Stimulated activated effector memory CD8-positive, alpha-beta T cell treated with anti-CD3 and anti-CD28 coated beads, Interleukin-12 subunit alpha, Interleukin-12 subunit beta, amount 100 ng/mL, for 72 hours (primary cell): ENCODE measurements at regions not wholly inside any gene's neighbourhood (a gene's known extent, or its start where the extent isn't known, plus 50 kb on each side); places are given as distances from the start of the nearest gene placed in this dataset.

Experiments used
- ATAC-seq: fragments of 150-1000 bp; cut with Tn5 transposase; 2 replicates; pipeline ENCODE4 v1.10.0; 2021
- DNase-seq, 2 donors: peaks; one replicate each; pipeline ENCODE4 v3.0.0; 2021 to 2022; ENCODE audit warnings: low spot score in 2 of 2
- H3K27ac Mint-ChIP-seq: one replicate; pipeline ENCODE4 v1.8.0; 2022; ENCODE audit warnings: mild to moderate bottlenecking, mixed read lengths
- H3K36me3 Mint-ChIP-seq: one replicate; pipeline ENCODE4 v1.8.0; 2022; ENCODE audit warnings: mild to moderate bottlenecking, mixed read lengths
- H3K4me1 Mint-ChIP-seq: one replicate; pipeline ENCODE4 v1.8.0; 2022; ENCODE audit warnings: mixed read lengths
- H3K4me3 Mint-ChIP-seq: one replicate; pipeline ENCODE4 v1.8.0; 2022; ENCODE audit warnings: mild to moderate bottlenecking, mixed read lengths
- H3K9me3 Mint-ChIP-seq: one replicate; pipeline ENCODE4 v1.8.0; 2022; ENCODE audit warnings: mixed read lengths

GRCh38 chr10:4103603-4104002, 318.6 kb upstream of the KLF6 start:
- peaks cover 22% of the 10 kb centered on the region for H3K4me1 Mint-ChIP-seq
- DNase-seq: no peak
- ATAC-seq: no peak
- no peak overlapping the region for H3K27ac Mint-ChIP-seq
- H3K9me3 Mint-ChIP-seq: no peaks in the 10 kb centered on the region
- H3K4me3 Mint-ChIP-seq: no peak overlapping the region
- H3K36me3 Mint-ChIP-seq: no peaks in the 10 kb centered on the region

DNA sequence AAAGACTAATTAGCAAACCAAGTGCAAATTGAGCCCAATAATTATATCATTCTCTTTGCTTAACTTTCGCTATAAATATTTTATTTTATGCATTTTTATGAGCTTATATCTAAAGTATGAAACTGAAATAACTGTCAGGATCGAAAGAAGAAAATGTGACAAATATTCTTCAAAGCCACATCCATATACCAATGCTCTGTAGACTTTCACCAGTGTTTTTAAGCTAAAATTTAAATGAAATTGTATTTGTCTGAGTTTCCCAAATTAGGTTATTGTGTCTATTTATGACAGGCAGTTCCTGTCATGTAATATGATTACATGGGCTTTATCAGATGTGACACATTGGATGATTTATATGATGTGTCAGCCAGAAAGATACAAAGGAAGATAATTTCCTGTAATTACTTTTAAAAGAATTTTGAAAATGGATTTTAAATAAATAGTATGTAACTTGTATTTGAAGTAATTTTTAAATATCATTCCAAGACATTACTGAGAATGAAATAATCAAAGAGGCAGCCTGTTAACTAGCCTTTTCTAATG, 317.9 kb upstream of the KLF6 start:
- DNase-seq (no peak), ATAC-seq (no peak)
- no peak overlapping the region for H3K4me3 Mint-ChIP-seq

GRCh38 chr10:4101918-4102654, 317.1 kb upstream of the KLF6 start:
- H3K36me3 Mint-ChIP-seq: no peaks in the 10 kb centered on the region
- H3K9me3 Mint-ChIP-seq: no peaks in the 10 kb centered on the region
- H3K27ac Mint-ChIP-seq: no peak overlapping the region
- no peak for ATAC-seq
- DNase-seq: no peak
- H3K4me1 Mint-ChIP-seq: peaks cover 22% of the 10 kb centered on the region
- no peak overlapping the region for H3K4me3 Mint-ChIP-seq

More for the DNA sequence above, 317.9 kb upstream of the KLF6 start:
- Mint-ChIP-seq H3K4me1 (peaks cover 22% of the 10 kb centered on the region), H3K36me3 (no peaks in the 10 kb centered on the region), H3K27ac (no peak overlapping the region), H3K9me3 (no peaks in the 10 kb centered on the region)

- Mint-ChIP-seq H3K9me3 (no peaks in the 10 kb centered on the region), H3K4me1 (peaks cover 22% of the 10 kb centered on the region)
Measured at GRCh38 chr10:4100380-4100779, 315.4 kb upstream of the KLF6 start.

GRCh38 chr10:4099202-4099601, 314.2 kb upstream of the KLF6 start:
- H3K27ac Mint-ChIP-seq: no peak overlapping the region
- ATAC-seq (no peak), DNase-seq (no peak)
- peaks cover 22% of the 10 kb centered on the region for H3K4me1 Mint-ChIP-seq
- no peak overlapping the region for H3K4me3 Mint-ChIP-seq
- H3K36me3 Mint-ChIP-seq: no peaks in the 10 kb centered on the region
- no peaks in the 10 kb centered on the region for H3K9me3 Mint-ChIP-seq

More at GRCh38 chr10:4100380-4100779, 315.4 kb upstream of the KLF6 start:
- Mint-ChIP-seq H3K36me3 (no peaks in the 10 kb centered on the region), H3K4me3 (no peak overlapping the region), H3K27ac (no peak overlapping the region)
- no peak for DNase-seq
- no peak for ATAC-seq

DNA sequence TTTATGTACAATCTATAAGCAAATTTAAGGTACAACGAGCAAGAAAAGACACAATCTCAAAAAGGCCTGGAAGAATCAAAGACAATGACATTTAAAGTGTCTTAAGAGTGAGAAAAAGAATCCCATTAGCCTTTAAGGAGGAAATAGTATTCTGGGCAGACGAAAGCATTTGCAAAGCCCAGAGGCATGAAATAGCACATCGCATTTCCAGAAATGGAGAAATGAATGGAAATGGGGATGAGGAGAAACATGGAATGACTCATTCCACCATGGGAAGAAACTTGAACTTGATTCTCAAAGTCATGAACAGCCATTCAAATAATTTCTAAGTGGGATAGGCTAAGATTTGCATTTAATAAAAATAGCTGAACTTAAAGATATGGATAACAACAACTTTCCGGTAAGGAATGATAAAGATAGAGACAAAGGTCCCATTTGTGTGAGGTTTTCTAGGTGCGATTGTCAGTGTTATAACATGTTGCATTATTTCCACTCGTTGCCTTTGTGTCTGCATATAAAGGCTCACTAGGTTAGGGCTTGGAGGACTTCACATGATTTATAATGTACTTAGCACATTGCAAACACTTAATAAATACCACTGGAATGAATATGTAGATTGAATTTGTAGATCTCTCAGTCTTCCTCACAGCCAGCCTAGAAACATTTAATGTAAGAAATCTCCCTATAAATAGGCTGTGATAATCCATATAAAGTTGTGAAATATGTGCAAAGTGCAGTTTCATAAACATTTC, 310.3 kb upstream of the KLF6 start:
- no peak for DNase-seq
- ATAC-seq: no peak
- Mint-ChIP-seq H3K4me1 (peaks cover 1% of the 10 kb centered on the region), H3K9me3 (no peaks in the 10 kb centered on the region), H3K4me3 (no peak overlapping the region), H3K27ac (no peak overlapping the region), H3K36me3 (no peaks in the 10 kb centered on the region)

DNA sequence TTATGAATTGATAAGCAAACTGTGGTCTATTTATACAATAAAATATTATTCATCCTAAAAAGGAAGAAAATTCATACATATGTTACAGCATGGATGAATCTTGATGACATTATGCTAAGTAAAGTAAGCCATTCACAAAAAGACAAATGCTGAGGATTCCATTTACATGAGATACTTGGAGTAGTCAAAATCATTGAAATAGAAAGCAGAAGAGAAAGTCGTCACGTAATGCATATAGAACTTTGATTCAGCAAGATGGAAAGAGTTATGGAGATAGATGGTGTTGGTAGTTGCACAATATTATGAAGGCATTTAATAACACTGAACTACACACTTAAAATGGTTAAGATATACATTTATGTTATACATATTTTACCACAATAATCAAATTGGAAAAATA, 309.7 kb upstream of the KLF6 start:
- H3K4me3 Mint-ChIP-seq: no peak overlapping the region
- H3K4me1 Mint-ChIP-seq: no peaks in the 10 kb centered on the region
- H3K9me3 Mint-ChIP-seq: no peaks in the 10 kb centered on the region
- no peak for DNase-seq
- ATAC-seq: no peak
- H3K27ac Mint-ChIP-seq: no peak overlapping the region
- no peaks in the 10 kb centered on the region for H3K36me3 Mint-ChIP-seq

- Mint-ChIP-seq H3K9me3 (no peaks in the 10 kb centered on the region), H3K27ac (no peak overlapping the region), H3K36me3 (no peaks in the 10 kb centered on the region), H3K4me1 (peaks cover 4% of the 10 kb centered on the region), H3K4me3 (no peak overlapping the region)
- no peak for ATAC-seq
- no peak for DNase-seq
Measured at GRCh38 chr10:4093438-4093837, 308.4 kb upstream of the KLF6 start.

GRCh38 chr10:4088354-4089066, 303.5 kb upstream of the KLF6 start:
- Mint-ChIP-seq H3K4me1 (peaks cover 17% of the 10 kb centered on the region), H3K4me3 (no peak overlapping the region), H3K36me3 (no peaks in the 10 kb centered on the region), H3K27ac (no peak overlapping the region), H3K9me3 (no peaks in the 10 kb centered on the region)
- DNase-seq (no peak), ATAC-seq (no peak)

GRCh38 chr10:4086131-4086898, 301.3 kb upstream of the KLF6 start:
- H3K4me1 Mint-ChIP-seq: peaks cover 23% of the 10 kb centered on the region
- H3K27ac Mint-ChIP-seq: no peak overlapping the region
- no peaks in the 10 kb centered on the region for H3K9me3 Mint-ChIP-seq
- no peaks in the 10 kb centered on the region for H3K36me3 Mint-ChIP-seq
- DNase-seq (no peak), ATAC-seq (no peak)
- no peak overlapping the region for H3K4me3 Mint-ChIP-seq

GRCh38 chr10:4083509-4084003, 298.5 kb upstream of the KLF6 start:
- no peak for ATAC-seq
- no peak overlapping the region for H3K27ac Mint-ChIP-seq

GRCh38 chr10:4082861-4083260, 297.9 kb upstream of the KLF6 start:
- no peak for ATAC-seq
- Mint-ChIP-seq H3K9me3 (no peaks in the 10 kb centered on the region), H3K36me3 (no peaks in the 10 kb centered on the region), H3K4me3 (no peak overlapping the region), H3K4me1 (peaks cover 41% of the 10 kb centered on the region), H3K27ac (no peak overlapping the region)
- no peak for DNase-seq

More at GRCh38 chr10:4083509-4084003, 298.5 kb upstream of the KLF6 start:
- H3K36me3 Mint-ChIP-seq: no peaks in the 10 kb centered on the region
- H3K4me3 Mint-ChIP-seq: no peak overlapping the region
- peaks cover 44% of the 10 kb centered on the region for H3K4me1 Mint-ChIP-seq
- no peaks in the 10 kb centered on the region for H3K9me3 Mint-ChIP-seq
- DNase-seq: no peak

DNA sequence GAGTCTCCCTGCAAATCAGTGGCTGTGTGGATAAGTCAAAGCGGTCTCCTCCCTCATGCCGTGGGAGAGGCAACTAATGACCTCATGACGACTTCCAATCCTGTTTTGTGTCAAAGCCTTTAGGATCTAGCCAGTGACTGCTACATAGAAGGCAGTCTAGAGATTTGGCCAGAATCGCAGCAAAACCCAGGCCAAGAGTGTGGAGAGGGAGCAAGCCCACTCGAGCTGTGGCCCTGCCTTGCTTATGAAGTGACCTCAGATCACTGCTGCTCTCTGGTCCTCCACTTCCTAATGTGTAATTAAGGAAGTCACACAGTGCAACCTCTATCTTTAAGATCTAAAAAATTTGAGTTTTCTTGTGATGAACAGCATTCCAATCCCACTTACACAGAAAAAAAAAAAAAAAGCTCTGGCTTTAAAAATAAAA, 296.7 kb upstream of the KLF6 start:
- ATAC-seq (peak; percentile 36), DNase-seq (no peak)
- Mint-ChIP-seq H3K36me3 (no peaks in the 10 kb centered on the region), H3K27ac (peak overlapping the region; percentile 44), H3K4me1 (peaks cover 48% of the 10 kb centered on the region), H3K9me3 (no peaks in the 10 kb centered on the region), H3K4me3 (no peak overlapping the region)

GRCh38 chr10:4080225-4080805, 295.3 kb upstream of the KLF6 start:
- DNase-seq: no peak
- Mint-ChIP-seq H3K4me3 (peak overlapping the region; percentile 36), H3K9me3 (no peaks in the 10 kb centered on the region), H3K36me3 (no peaks in the 10 kb centered on the region), H3K4me1 (peaks cover 59% of the 10 kb centered on the region), H3K27ac (peak overlapping the region; percentile 95)
- no peak for ATAC-seq
